Liver (tissue), 8 donors: ENCODE measurements at regions not wholly inside any gene's neighbourhood (a gene's known extent, or its start where the extent isn't known, plus 50 kb on each side); places are given as distances from the start of the nearest gene placed in this dataset.
A peak's percentile ranks its signal among the peaks of the same experiment; 100 is the strongest.

Experiments used
- DNase-seq: peaks from one replicate; pipeline ENCODE4 v3.0.0-alpha.2; 2017; ENCODE audit warnings: low spot score
- H3K27ac ChIP-seq, 2 donors: one replicate each; pipeline ENCODE4 v1.7.0; 2013; ENCODE audit warnings: inconsistent platforms in 2 of 2, low read length in 2 of 2, control low read depth in 1 of 2, low read depth in 1 of 2, mild to moderate bottlenecking in 1 of 2
- H3K27me3 ChIP-seq, 4 donors: one replicate each; pipeline versions ENCODE4 v1.6.1 to v1.7.0; 2013; ENCODE audit warnings: low read length in 3 of 4, inconsistent platforms in 1 of 4, mild to moderate bottlenecking in 1 of 4, moderate library complexity in 1 of 4; ENCODE audit not compliant: control insufficient read depth in 4 of 4, insufficient read depth in 4 of 4
- H3K36me3 ChIP-seq, 4 donors: one replicate each; pipeline versions ENCODE4 v1.6.1 to v1.7.0; 2013; ENCODE audit warnings: low read length in 3 of 4, mild to moderate bottlenecking in 3 of 4, low read depth in 1 of 4, moderate library complexity in 1 of 4; ENCODE audit not compliant: control insufficient read depth in 4 of 4, insufficient read depth in 3 of 4
- H3K4me1 ChIP-seq, 4 donors: one replicate each; pipeline versions ENCODE4 v1.6.1 to v1.7.0; 2013; ENCODE audit warnings: low read length in 3 of 4, mild to moderate bottlenecking in 3 of 4, moderate library complexity in 1 of 4; ENCODE audit not compliant: control insufficient read depth in 4 of 4, insufficient read depth in 4 of 4
- H3K4me3 ChIP-seq, 3 donors: one replicate each; pipeline versions ENCODE4 v1.6.1 to v1.7.0; 2013; ENCODE audit warnings: low read length in 3 of 3, control low read depth in 1 of 3, low read depth in 1 of 3, mild to moderate bottlenecking in 1 of 3
- H3K9ac ChIP-seq, 2 donors: one replicate each; pipeline ENCODE4 v1.7.0; 2013; ENCODE audit warnings: low read length in 2 of 2, mild to moderate bottlenecking in 2 of 2, moderate library complexity in 2 of 2, control low read depth in 1 of 2, low read depth in 1 of 2
- H3K9me3 ChIP-seq, 4 donors: one replicate each; pipeline versions ENCODE4 v1.6.1 to v1.7.0; 2013; ENCODE audit warnings: low read length in 3 of 4; ENCODE audit not compliant: control insufficient read depth in 4 of 4
- EGR1 ChIP-seq, 2 donors: IDR thresholded peaks; 2 replicates each; pipeline ENCODE4 v1.6.1; 2016 to 2018; ENCODE audit warnings: antibody characterized with exemption in 2 of 2, low read depth in 2 of 2
- HNF4G ChIP-seq: IDR thresholded peaks from 2 replicates; pipeline ENCODE4 v1.6.1; 2016; ENCODE audit warnings: antibody characterized with exemption
- RAD21 ChIP-seq, 2 donors: IDR thresholded peaks; 2 replicates each; pipeline ENCODE4 v1.6.1; 2016; ENCODE audit warnings: antibody characterized with exemption in 2 of 2, mild to moderate bottlenecking in 2 of 2
- SP1 ChIP-seq: IDR thresholded peaks from 2 replicates; pipeline ENCODE4 v1.6.1; 2018; ENCODE audit warnings: antibody characterized with exemption, mild to moderate bottlenecking
- TAF1 ChIP-seq: conservative IDR thresholded peaks from 2 replicates; pipeline ENCODE4 v1.6.1; 2016; ENCODE audit warnings: antibody characterized with exemption, mild to moderate bottlenecking
- WGBS: extraction: QIAGEN DNeasy Blood & Tissue Kit; methylation state at CpG from one replicate; pipeline ENCODE4 v1.1.7; 2013; 5-methylcytosine and 5-hydroxymethylcytosine counted together
- TF ChIP-seq, protein P1 (sequence below): IDR thresholded peaks from 2 replicates; pipeline ENCODE4 v1.6.1; 2016; ENCODE audit warnings: antibody characterized with exemption, mild to moderate bottlenecking
- TF ChIP-seq, protein P2 (sequence below): fragments of 150-350 bp; IDR thresholded peaks from 2 replicates; pipeline ENCODE4 v1.5.1; 2017; ENCODE audit warnings: improper control_type of control experiment, low read depth, low read length; ENCODE audit not compliant: missing input control
- donor health status: healthy.
- donor health status: healthy.
- donor health status: healthy.
- donor health status: healthy.
- donor health status: healthy.

DNA sequence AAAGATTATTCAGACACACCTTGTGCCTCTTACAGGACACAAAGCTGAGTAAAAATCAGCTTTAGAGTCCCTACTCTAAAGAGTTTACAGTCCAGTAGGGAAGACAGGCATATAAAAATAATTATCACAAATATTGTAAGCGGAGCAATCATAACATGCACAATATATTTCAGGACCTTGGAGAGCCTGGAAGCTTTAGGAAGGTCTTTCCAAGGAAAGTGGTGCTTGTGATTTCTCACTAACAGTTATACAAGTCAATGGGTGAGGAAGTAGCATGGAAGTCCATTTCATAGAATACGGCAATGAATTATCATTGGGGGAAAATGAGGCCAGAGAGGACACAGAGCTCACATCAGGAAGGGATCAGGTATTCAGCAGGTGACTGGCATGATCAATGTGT, 268.3 kb downstream of the C12orf50 start:
- 29% methylated on average over 2 of the region's 2 CpGs for WGBS
- no peak overlapping the region for H3K9ac ChIP-seq
- no peaks in the 10 kb centered on the region for H3K9me3 ChIP-seq
- H3K4me3 ChIP-seq: no peak overlapping the region
- H3K27me3 ChIP-seq: no peaks in the 10 kb centered on the region
- no peak for DNase-seq
- no peak overlapping the region for H3K27ac ChIP-seq
- no peaks in the 10 kb centered on the region for H3K4me1 ChIP-seq
- TF ChIP-seq, protein P1, sequence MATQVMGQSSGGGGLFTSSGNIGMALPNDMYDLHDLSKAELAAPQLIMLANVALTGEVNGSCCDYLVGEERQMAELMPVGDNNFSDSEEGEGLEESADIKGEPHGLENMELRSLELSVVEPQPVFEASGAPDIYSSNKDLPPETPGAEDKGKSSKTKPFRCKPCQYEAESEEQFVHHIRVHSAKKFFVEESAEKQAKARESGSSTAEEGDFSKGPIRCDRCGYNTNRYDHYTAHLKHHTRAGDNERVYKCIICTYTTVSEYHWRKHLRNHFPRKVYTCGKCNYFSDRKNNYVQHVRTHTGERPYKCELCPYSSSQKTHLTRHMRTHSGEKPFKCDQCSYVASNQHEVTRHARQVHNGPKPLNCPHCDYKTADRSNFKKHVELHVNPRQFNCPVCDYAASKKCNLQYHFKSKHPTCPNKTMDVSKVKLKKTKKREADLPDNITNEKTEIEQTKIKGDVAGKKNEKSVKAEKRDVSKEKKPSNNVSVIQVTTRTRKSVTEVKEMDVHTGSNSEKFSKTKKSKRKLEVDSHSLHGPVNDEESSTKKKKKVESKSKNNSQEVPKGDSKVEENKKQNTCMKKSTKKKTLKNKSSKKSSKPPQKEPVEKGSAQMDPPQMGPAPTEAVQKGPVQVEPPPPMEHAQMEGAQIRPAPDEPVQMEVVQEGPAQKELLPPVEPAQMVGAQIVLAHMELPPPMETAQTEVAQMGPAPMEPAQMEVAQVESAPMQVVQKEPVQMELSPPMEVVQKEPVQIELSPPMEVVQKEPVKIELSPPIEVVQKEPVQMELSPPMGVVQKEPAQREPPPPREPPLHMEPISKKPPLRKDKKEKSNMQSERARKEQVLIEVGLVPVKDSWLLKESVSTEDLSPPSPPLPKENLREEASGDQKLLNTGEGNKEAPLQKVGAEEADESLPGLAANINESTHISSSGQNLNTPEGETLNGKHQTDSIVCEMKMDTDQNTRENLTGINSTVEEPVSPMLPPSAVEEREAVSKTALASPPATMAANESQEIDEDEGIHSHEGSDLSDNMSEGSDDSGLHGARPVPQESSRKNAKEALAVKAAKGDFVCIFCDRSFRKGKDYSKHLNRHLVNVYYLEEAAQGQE: peak; percentile 77
- TF ChIP-seq SP1: no peak
- no peak for TF ChIP-seq HNF4G
- no peak for TF ChIP-seq RAD21 (IDR thresholded peaks at IDR 0.05)
- H3K36me3 ChIP-seq: no peaks in the 10 kb centered on the region

DNA sequence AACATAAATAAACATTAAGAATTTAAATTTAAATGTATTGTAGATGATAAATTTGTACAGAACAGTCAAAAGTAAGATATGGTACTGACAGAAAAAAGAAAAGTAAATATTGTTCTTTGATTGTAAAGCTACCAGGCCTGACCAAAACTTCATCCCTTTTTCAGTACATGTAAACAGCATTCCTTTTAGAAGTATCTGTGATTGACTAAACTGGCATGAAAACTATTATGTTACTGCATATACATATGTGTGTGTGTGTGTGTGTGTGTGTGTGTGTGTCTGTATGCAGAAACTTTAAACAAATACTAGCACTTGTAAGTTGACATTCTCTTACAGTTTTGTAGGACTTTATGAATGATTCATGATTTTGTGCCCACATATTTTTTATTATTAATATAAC, 270.9 kb downstream of the C12orf50 start:
- no peak overlapping the region for H3K9ac ChIP-seq
- H3K36me3 ChIP-seq: no peaks in the 10 kb centered on the region

More for the DNA sequence above, 270.9 kb downstream of the C12orf50 start:
- Histone ChIP-seq H3K27ac (no peak overlapping the region), H3K4me1 (no peaks in the 10 kb centered on the region), H3K27me3 (no peaks in the 10 kb centered on the region), H3K4me3 (no peak overlapping the region), H3K9me3 (no peaks in the 10 kb centered on the region)
- TF ChIP-seq EGR1 (IDR thresholded peaks at IDR 0.05; ENCODE audit: low read depth in 2 of 2): no peak
- TF ChIP-seq RAD21 (IDR thresholded peaks at IDR 0.05): no peak
- TF ChIP-seq, protein P1: no peak
- TF ChIP-seq TAF1: no peak
- TF ChIP-seq, protein P2, sequence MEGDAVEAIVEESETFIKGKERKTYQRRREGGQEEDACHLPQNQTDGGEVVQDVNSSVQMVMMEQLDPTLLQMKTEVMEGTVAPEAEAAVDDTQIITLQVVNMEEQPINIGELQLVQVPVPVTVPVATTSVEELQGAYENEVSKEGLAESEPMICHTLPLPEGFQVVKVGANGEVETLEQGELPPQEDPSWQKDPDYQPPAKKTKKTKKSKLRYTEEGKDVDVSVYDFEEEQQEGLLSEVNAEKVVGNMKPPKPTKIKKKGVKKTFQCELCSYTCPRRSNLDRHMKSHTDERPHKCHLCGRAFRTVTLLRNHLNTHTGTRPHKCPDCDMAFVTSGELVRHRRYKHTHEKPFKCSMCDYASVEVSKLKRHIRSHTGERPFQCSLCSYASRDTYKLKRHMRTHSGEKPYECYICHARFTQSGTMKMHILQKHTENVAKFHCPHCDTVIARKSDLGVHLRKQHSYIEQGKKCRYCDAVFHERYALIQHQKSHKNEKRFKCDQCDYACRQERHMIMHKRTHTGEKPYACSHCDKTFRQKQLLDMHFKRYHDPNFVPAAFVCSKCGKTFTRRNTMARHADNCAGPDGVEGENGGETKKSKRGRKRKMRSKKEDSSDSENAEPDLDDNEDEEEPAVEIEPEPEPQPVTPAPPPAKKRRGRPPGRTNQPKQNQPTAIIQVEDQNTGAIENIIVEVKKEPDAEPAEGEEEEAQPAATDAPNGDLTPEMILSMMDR: no peak
- DNase-seq: no peak
